NOMO-1 treated with DMSO at 0.1 percent for 48 hours (cell line): ENCODE measurements at regions not wholly inside any gene's neighbourhood (a gene's known extent, or its start where the extent isn't known, plus 50 kb on each side); places are given as distances from the start of the nearest gene placed in this dataset.

Source experiments
- DNase-seq: peaks from one replicate; lab custom pipeline; 2025; ENCODE audit not compliant: unreplicated experiment; lab: John Stamatoyannopoulos, UW

- DNase-seq = no peak
Measured at GRCh38 chr5:2902742-2903297, 151.3 kb upstream of the IRX2 start.

- no peak for DNase-seq
Measured at GRCh38 chr5:2902186-2902585, 150.7 kb upstream of the IRX2 start.

- DNase-seq = no peak
Measured at GRCh38 chr5:2901511-2901910, 150.0 kb upstream of the IRX2 start.

- DNase-seq = no peak
Measured at GRCh38 chr5:2901096-2901495, 149.6 kb upstream of the IRX2 start.

GRCh38 chr5:2900360-2900759 lies 148.9 kb upstream of the IRX2 start:
- no peak for DNase-seq

- no peak for DNase-seq
Measured at GRCh38 chr5:2899311-2899710, 147.8 kb upstream of the IRX2 start.

GRCh38 chr5:2898661-2899060 lies 147.2 kb upstream of the IRX2 start:
- DNase-seq = no peak

- no peak for DNase-seq
Measured at GRCh38 chr5:2897276-2897961, 145.9 kb upstream of the IRX2 start.

- DNase-seq = no peak
Measured at GRCh38 chr5:2896371-2897275, 145.1 kb upstream of the IRX2 start.

- DNase-seq = no peak
Measured at GRCh38 chr5:2895876-2896275, 144.4 kb upstream of the IRX2 start.

- no peak for DNase-seq
Measured at GRCh38 chr5:2895196-2895595, 143.7 kb upstream of the IRX2 start.

- no peak for DNase-seq
Measured at GRCh38 chr5:2894736-2895135, 143.3 kb upstream of the IRX2 start.

GRCh38 chr5:2894316-2894715 lies 142.8 kb upstream of the IRX2 start:
- DNase-seq = no peak

- no peak for DNase-seq
Measured at GRCh38 chr5:2892466-2893000, 141.1 kb upstream of the IRX2 start.

GRCh38 chr5:2891781-2892180 lies 140.3 kb upstream of the IRX2 start:
- no peak for DNase-seq

GRCh38 chr5:2890011-2890410 lies 138.5 kb upstream of the IRX2 start:
- no peak for DNase-seq

- DNase-seq = no peak
Measured at GRCh38 chr5:2888520-2889060, 137.1 kb upstream of the IRX2 start.

- no peak for DNase-seq
Measured at GRCh38 chr5:2887481-2888348, 136.2 kb upstream of the IRX2 start.

- DNase-seq = no peak
Measured at GRCh38 chr5:2886531-2886930, 135.1 kb upstream of the IRX2 start.

GRCh38 chr5:2883771-2884170 lies 132.3 kb upstream of the IRX2 start:
- DNase-seq = no peak

GRCh38 chr5:2879701-2880100 lies 128.2 kb upstream of the IRX2 start:
- DNase-seq = no peak
